Activated T-cell treated with anti-CD3 and anti-CD28 coated beads for 24 hours (primary cell): ENCODE measurements at regions not wholly inside any gene's neighbourhood (a gene's known extent, or its start where the extent isn't known, plus 50 kb on each side); places are given as distances from the start of the nearest gene placed in this dataset.

Experiments
- DNase-seq: peaks from one replicate; pipeline ENCODE4 v3.0.0-alpha.2; 2020; ENCODE audit warnings: low read depth

DNA sequence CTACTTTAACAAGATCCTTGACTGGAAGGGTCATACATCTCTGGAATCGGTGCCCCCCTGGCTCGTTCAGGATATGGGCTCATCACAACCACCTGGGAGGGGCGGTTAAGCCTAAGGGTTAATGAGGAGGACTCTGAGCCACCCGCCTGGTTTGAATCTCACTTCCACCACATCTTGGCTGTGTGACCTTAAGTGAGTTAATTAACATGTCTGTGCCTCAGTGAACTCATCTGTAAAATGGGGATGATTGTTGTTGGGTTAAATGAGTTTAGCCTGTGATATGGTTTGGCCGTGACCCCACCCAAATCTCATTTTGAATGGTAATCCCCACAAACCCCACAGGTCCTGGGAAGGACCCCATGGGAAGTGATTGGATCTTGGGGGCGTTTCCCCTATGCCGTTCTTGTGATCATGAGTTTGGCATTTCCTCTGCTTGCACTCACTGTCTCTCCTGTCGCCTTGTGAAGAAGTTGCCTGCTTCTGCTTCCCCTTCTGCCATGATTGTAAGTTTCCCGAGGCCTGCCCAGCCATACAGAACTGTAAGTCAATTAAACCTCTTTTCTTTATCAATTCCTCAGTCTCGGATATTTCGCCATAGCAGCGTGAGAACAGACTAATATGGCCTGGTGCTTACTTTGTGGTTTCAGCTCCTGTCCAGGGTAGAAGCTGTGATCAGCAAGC is 214.0 kb upstream of the CIBAR2 start:
- no peak for DNase-seq

GRCh38 chr16:85326794-85327181 is 214.5 kb upstream of the CIBAR2 start:
- DNase-seq, result no peak

- no peak for DNase-seq
Observed at GRCh38 chr16:85327731-85328675, 215.7 kb upstream of the CIBAR2 start.

GRCh38 chr16:85328676-85329058 is 216.4 kb upstream of the CIBAR2 start:
- no peak for DNase-seq

GRCh38 chr16:85329059-85329812 is 217.0 kb upstream of the CIBAR2 start:
- DNase-seq, result no peak

DNA sequence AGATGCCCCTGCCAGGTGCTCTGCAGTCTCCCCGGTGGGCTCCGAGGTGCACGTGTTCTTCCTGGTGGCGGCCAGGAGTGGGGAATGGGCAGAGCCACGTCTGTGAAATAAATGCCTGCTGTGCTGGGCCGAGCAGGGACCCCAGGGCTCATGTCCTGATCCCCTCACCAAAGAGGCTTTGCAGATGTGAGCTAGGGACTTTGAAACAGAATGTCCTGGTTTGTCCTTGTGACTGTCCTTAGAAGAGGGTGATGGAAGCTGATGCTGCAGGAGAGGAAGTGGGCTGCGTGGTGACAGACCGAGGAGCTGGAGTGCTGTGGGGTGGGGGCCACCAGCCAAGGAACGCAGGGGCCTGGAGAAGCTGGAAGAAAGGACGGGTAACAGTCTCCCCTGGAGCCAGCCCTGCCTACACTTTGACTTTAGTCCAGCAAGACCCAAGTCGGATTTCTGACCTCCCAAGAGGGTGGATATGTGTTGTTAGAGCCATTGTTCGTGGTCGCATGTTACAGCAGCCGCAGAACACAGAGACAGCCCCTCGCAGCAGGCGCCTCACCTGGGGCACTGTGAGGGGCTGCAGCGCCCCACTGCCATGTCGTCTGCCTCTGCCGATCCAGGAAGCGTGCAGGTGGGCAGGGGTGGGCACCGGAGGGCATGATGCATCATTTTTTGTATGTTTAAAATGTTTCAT is 217.9 kb upstream of the CIBAR2 start:
- DNase-seq, result no peak

- no peak for DNase-seq
Observed at GRCh38 chr16:85330694-85331188, 218.5 kb upstream of the CIBAR2 start.

GRCh38 chr16:85331688-85332087 is 219.4 kb upstream of the CIBAR2 start:
- DNase-seq, result no peak

GRCh38 chr16:85332175-85332574 is 219.9 kb upstream of the CIBAR2 start:
- no peak for DNase-seq

DNA sequence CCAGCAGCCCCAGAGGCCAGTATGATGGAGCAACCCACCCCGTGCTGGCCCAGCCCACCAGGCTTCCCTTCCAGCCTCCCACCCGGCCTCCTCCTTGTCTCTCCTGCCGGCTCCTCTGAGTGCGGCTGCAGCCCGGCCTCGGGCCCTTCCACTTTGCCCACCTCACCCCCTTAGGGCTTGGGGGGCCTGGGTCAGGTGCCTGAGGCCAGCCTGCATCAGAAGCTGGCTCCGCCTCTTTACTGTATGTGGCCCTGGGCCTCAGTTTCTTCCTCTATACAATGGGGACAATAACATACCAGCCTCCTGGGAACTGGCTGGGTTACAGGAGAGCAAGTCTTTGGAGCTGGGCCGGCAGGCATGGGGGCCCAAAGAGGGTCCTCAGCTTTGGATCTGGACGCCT is 221.1 kb upstream of the CIBAR2 start:
- DNase-seq, result no peak

- DNase-seq, result no peak
Observed at GRCh38 chr16:85333744-85334640, 221.7 kb upstream of the CIBAR2 start.

DNA sequence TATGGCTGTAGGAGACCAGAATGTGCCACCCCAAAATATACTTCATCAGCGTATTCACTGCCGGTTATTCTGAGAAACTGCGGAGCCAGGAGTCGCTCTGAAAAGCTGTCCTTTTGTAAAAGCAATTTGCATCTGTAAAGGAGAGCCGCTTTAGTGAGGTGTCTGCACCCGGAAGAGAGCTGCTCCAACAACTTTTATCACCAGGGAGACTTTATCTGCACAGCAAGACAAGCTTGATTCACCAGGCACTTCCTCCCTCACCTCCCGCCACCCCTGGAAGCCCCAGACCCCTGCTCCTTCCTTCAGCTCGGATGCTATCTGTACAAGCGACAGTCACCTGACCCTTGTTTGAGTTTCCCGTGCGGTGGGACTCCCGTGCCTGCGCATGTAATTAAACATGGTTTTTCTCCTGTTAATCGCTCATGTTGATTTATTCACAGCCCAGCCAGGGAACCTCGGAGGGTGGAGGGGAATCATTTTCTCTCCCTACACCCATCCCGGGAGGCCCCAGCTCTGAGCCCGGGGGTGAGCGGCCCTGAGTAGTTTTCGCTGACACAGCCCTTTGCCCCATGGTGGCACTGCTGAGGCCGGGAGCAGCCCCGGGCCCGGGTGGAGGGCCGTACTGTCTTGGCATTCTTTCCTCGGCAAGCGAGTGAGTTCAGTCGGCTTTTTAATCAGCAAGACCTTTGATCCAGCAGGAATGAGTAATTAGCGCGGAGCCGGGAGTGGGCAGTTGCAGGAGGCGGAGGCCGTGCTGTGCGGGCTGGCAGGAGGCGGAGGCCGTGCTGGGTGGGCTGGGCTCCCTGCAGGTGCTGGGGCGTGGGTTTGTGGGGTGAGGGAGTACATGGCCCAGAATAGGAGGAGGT is 222.7 kb upstream of the CIBAR2 start:
- no peak for DNase-seq

DNA sequence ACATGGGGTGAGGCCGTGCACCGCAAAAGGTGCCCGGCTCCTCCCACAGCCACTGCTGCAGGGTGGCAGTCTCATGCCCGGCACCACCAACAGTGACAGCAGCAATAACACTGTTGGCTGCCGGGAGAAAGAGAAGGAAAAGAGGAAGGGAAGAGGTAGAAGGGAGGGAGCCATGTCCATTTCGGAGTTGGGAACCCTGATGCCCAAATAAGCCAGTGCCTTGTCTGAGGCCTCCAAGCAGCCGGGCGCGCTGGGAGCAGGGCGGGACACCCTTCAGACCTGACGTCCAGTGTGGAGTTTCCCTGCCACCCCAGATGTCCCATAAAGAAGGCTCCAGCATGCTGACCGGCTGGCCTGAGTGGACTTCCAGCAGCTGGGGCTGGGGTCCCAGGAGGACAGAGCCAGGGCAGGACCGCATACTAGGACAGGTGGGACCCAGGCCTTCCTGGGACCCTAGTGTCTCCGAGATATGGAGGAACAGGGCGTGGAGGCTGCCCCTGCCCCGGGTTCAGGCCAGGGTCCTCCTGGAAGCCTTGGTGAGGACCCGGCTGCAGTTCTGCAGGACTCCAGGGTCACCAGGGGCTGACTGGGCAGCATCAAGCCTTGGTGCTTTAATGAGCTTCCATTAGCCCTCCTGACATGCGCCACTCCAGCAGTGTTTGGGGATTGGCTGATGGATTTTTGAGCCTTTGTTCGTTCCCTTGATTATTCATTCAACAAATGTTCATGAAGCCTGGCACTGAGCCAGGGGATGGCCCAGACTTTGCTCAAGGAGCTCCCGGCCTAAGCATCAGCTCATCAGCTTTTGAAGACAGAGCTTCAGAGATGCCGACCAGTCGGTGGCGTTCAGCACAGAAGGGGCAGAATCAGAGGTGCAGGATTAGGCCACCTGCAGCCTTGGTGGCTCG is 223.6 kb upstream of the CIBAR2 start:
- no peak for DNase-seq

GRCh38 chr16:85337910-85338637 is 225.8 kb upstream of the CIBAR2 start:
- no peak for DNase-seq

DNA sequence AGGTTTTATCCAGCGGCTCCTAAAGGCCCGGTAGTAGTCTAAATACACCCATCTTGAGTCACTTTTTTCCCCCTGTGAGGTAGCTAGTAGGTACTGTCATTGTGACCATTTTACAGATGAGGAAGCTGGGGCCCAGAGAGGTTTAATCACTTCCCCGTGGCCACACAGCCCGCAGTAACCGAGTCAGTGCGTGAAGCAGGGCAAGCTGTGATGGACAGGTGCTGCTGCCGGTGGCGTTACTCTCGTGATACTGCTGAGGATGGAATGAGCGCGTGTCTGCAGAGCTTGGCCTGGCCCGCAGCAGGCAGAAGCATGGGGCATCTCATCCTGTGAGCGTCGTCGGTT is 226.3 kb upstream of the CIBAR2 start:
- DNase-seq, result no peak

GRCh38 chr16:85338989-85339685 is 226.9 kb upstream of the CIBAR2 start:
- DNase-seq, result no peak

- DNase-seq, result no peak
Observed at GRCh38 chr16:85341972-85342695, 229.9 kb upstream of the CIBAR2 start.
